ENCODE measurements at regions not wholly inside any gene's neighbourhood (a gene's known extent, or its start where the extent isn't known, plus 50 kb on each side); places are given as distances from the start of the nearest gene placed in this dataset.

DNA sequence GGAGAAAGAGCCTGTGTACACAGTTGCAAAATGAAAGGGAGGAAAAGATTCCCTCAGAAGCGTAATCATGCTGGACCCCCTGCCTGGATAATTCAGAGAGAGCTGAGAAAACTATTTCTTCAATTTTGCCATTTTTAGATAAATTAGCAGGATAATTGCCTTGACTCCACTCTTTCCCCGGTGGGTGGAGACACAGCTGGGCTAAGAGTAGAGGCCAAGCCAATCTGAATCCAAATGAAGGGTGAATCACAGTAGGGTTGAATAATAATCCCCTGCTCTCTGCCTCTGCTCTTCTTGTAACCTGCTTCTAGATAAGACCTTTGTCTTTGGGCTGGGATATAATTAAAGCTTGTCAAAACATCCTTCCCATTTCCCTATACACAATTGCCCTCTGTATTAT, 150.1 kb downstream of the CAPZA3 start:
- TF ChIP-seq, protein P1, sequence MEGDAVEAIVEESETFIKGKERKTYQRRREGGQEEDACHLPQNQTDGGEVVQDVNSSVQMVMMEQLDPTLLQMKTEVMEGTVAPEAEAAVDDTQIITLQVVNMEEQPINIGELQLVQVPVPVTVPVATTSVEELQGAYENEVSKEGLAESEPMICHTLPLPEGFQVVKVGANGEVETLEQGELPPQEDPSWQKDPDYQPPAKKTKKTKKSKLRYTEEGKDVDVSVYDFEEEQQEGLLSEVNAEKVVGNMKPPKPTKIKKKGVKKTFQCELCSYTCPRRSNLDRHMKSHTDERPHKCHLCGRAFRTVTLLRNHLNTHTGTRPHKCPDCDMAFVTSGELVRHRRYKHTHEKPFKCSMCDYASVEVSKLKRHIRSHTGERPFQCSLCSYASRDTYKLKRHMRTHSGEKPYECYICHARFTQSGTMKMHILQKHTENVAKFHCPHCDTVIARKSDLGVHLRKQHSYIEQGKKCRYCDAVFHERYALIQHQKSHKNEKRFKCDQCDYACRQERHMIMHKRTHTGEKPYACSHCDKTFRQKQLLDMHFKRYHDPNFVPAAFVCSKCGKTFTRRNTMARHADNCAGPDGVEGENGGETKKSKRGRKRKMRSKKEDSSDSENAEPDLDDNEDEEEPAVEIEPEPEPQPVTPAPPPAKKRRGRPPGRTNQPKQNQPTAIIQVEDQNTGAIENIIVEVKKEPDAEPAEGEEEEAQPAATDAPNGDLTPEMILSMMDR (IDR thresholded peaks at IDR 0.05; ENCODE audit: insufficient read depth, low read length, poor library complexity, severe bottlenecking) = no peak
- TF ChIP-seq EZH2phosphoT487 (conservative IDR thresholded peaks at IDR 0.05; ENCODE audit: low read length) = no peak

Data from SU-DHL-6 (cell line).